Calu3 (cell line): ENCODE measurements at regions not wholly inside any gene's neighbourhood (a gene's known extent, or its start where the extent isn't known, plus 50 kb on each side); places are given as distances from the start of the nearest gene placed in this dataset.

Experiments
- BruUV-seq: library from RNA; stranded (reverse); fragments of 400-500 nt; replicated peaks from 2 replicates; lab custom pipeline; 2021; lab: Mats Ljungman, UMichigan
- CTCF ChIA-PET: fragments of 300-600 bp; sonication (Branson Sonifier 250); formaldehyde crosslinking; loops from one replicate; lab custom pipeline; 2022; ENCODE audit warnings: antibody characterized with exemption; lab: Charles Lee
- DNase-seq: peaks from one replicate; pipeline ENCODE4 v3.0.0; 2022
- H3K27ac Mint-ChIP-seq: one replicate; pipeline ENCODE4 v1.8.0; 2022; ENCODE audit warnings: mixed read lengths; ENCODE audit not compliant: unreplicated experiment
- H3K27me3 Mint-ChIP-seq: one replicate; pipeline ENCODE4 v1.8.0; 2022; ENCODE audit warnings: mixed read lengths; ENCODE audit not compliant: unreplicated experiment
- H3K36me3 Mint-ChIP-seq: one replicate; pipeline ENCODE4 v1.8.0; 2022; ENCODE audit warnings: mild to moderate bottlenecking, moderate library complexity, mixed read lengths; ENCODE audit not compliant: insufficient read depth, unreplicated experiment
- H3K4me1 Mint-ChIP-seq: one replicate; pipeline ENCODE4 v1.8.0; 2022; ENCODE audit warnings: mild to moderate bottlenecking, low read depth, mixed read lengths; ENCODE audit not compliant: unreplicated experiment
- H3K4me3 Mint-ChIP-seq: one replicate; pipeline ENCODE4 v1.8.0; 2022; ENCODE audit warnings: mild to moderate bottlenecking, low read depth, moderate library complexity, mixed read lengths; ENCODE audit not compliant: unreplicated experiment
- H3K9me3 Mint-ChIP-seq: one replicate; pipeline ENCODE4 v1.8.0; 2022; ENCODE audit warnings: low read depth, mixed read lengths; ENCODE audit not compliant: unreplicated experiment
- CTCF ChIP-seq: fragments of 200-600 bp; IDR thresholded peaks from one replicate; pipeline ENCODE4 v1.8.0; 2022; ENCODE audit warnings: antibody characterized with exemption; ENCODE audit not compliant: unreplicated experiment
- intact Hi-C: fragments of 100-400 bp; cut with micrococcal nuclease; formaldehyde crosslinking; loops from one replicate; pipeline ENCODE4 v1.10.0; 2022; ENCODE audit not compliant: unreplicated experiment

GRCh38 chr4:20451986-20452385, 200.3 kb downstream of the SLIT2 start:
- BruUV-seq = no TSS peak
- no peaks in the 10 kb centered on the region for H3K27me3 Mint-ChIP-seq
- intact Hi-C loops = no loop called here
- DNase-seq = no peak
- peaks cover 18% of the 10 kb centered on the region for H3K4me1 Mint-ChIP-seq
- H3K36me3 Mint-ChIP-seq = no peaks in the 10 kb centered on the region
- H3K27ac Mint-ChIP-seq = no peak overlapping the region
- CTCF ChIA-PET = no interaction called here
- no peak overlapping the region for H3K4me3 Mint-ChIP-seq
- no peaks in the 10 kb centered on the region for H3K9me3 Mint-ChIP-seq
- TF ChIP-seq CTCF = no peak

GRCh38 chr4:20454515-20454914, 202.8 kb downstream of the SLIT2 start:
- TF ChIP-seq CTCF = no peak
- H3K9me3 Mint-ChIP-seq = no peaks in the 10 kb centered on the region
- peaks cover 18% of the 10 kb centered on the region for H3K4me1 Mint-ChIP-seq
- no peaks in the 10 kb centered on the region for H3K36me3 Mint-ChIP-seq
- intact Hi-C loops = no loop called here
- H3K27me3 Mint-ChIP-seq = no peaks in the 10 kb centered on the region
- no peak for DNase-seq
- BruUV-seq = no TSS peak
- no peak overlapping the region for H3K27ac Mint-ChIP-seq
- CTCF ChIA-PET = no interaction called here
- H3K4me3 Mint-ChIP-seq = no peak overlapping the region

GRCh38 chr4:20456407-20456806, 204.7 kb downstream of the SLIT2 start:
- no TSS peak for BruUV-seq
- peaks cover 18% of the 10 kb centered on the region for H3K4me1 Mint-ChIP-seq
- CTCF ChIA-PET = no interaction called here
- no peaks in the 10 kb centered on the region for H3K27me3 Mint-ChIP-seq
- no peaks in the 10 kb centered on the region for H3K36me3 Mint-ChIP-seq
- TF ChIP-seq CTCF = no peak
- intact Hi-C loops = no loop called here
- H3K4me3 Mint-ChIP-seq = no peak overlapping the region
- DNase-seq = no peak
- no peak overlapping the region for H3K27ac Mint-ChIP-seq
- no peaks in the 10 kb centered on the region for H3K9me3 Mint-ChIP-seq

GRCh38 chr4:20462426-20463175, 210.9 kb downstream of the SLIT2 start:
- H3K9me3 Mint-ChIP-seq = no peaks in the 10 kb centered on the region
- H3K27ac Mint-ChIP-seq = no peak overlapping the region
- H3K4me1 Mint-ChIP-seq = peaks cover 8% of the 10 kb centered on the region
- intact Hi-C loops = no loop called here
- no peak overlapping the region for H3K4me3 Mint-ChIP-seq
- BruUV-seq = no TSS peak
- CTCF ChIA-PET = no interaction called here
- TF ChIP-seq CTCF = no peak
- no peaks in the 10 kb centered on the region for H3K36me3 Mint-ChIP-seq
- no peak for DNase-seq
- H3K27me3 Mint-ChIP-seq = no peaks in the 10 kb centered on the region
